GM18507 (cell line): ENCODE measurements at regions not wholly inside any gene's neighbourhood (a gene's known extent, or its start where the extent isn't known, plus 50 kb on each side); places are given as distances from the start of the nearest gene placed in this dataset.
"Not testable (repeated sequence)": the region's sequence is repeated elsewhere in the genome, so short reads cannot be mapped to it uniquely, and the experiment has no call there.

Experiments
- DNase-seq: peaks from one replicate; pipeline ENCODE4 v3.0.0; 2011; ENCODE audit warnings: low read depth; ENCODE audit not compliant: insufficient read length; ENCODE audit errors: extremely low spot score
- FAIRE-seq: peaks from 2 replicates; lab custom pipeline; 2011; peaks lifted over from hg19 to GRCh38; lab: Jason Lieb, UNC

DNA sequence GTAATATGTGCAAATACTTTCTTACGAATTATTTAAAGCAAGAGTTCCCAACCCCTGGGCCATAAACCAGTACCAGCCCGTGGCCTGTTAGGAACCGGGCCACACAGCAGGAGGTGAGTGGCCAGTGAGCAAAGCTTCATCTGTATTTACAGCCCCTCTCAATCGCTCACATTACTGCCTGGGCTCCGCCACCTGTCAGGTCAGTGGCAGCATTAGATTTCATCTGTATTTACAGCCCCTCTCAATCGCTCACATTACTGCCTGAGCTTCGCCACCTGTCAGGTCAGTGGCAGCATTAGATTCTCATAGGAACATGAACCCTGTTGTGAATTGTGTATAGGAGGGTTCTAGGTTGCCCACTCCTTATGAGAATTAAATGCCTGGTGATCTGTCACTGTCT is 142.0 kb downstream of the RNASET2 start:
- DNase-seq: no peak
- no peak for FAIRE-seq

DNA sequence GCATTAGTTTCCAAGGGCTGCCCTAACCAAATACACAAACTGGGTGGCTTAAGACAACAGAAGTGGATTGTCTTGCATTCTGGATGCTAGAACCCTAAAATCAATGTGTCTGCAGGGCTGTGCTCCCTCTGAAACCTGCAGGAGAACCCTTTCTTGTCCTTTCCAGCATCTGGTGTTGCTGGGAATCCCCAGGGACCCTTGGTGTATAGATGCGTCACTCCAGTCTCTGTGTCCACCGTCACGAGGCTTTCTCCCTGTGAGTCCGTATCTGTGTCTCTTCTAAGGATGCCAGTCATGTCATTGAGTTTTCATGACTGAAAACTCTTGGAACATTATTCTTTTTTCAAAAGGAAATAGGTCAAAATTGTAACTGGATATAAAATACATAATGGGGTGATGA is 142.9 kb downstream of the RNASET2 start:
- no peak for FAIRE-seq
- no peak for DNase-seq

DNA sequence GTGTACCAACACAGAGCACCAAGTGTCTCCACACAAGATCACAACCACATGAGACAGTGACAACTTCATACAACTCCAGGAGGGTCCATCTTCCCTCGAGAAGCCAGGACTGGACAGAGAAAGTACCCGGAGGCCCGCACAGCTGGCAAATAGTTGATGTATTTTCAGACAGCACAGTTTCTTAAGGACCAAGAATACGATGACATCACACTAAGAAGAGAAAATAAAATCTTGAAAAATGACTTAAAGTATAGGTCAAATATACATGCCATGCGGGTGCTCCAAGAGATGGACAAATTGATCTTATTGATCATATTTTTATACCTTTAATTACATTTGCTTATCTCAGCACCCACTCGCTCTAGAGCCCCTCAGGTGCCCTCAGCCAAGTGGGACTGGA is 145.5 kb downstream of the RNASET2 start:
- DNase-seq (no peak), FAIRE-seq (no peak)

DNA sequence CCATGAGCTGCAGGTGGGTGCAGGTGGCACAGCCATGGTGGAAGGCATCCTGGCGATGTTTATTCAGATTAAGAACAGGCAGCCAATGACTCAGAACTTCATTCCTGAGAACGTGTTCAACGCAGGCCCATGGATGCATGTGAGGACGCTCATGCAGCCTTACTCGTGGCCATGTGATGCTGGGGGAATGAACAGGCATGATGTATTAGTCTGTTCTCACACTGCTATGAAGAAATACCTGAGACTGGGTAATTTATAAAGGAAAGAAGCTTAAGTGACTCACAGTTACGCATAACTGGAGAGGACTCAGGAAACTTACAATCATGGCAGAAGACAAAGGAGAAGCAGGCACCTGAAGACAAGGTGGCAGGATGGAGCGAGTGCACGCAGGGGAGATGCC is 146.6 kb downstream of the RNASET2 start:
- DNase-seq: no peak
- FAIRE-seq: no peak

DNA sequence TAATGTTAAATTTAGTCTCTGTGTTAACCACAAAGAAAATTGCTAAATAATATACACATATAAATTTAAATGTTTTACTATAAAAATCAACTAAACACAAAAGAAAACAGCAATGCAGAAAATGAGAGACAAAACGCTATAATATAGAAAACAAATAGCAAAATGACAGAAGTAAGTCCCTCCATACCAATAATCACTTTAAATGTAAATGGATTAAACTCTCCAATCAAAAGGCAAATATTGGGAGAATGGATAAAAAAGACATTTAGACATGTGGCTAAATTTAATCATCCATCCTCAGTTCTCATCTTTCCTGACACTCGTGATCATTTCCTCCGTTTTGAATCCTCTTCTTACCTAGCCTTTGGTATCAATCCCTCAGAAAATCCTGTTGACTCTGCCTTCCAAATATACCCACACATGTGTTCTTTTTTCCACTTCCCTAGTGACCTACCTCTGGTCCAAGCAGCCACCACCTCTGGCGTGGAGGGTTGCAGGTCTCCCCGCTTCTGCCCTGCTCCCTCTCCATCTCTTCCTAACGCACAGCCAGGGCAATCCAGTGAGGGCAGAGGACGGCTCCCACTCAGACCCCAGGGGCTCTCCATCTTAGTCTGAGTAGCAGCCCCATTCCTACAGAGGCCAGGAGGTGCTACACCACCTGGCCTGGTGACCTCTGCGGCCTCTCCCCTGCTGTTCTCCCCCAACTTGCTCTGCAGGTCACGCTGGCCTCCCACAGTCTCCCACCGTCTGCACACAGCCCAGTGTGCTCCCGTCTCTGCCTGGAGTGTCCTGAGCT is 149.2 kb downstream of the RNASET2 start:
- DNase-seq (no peak), FAIRE-seq (no peak)

DNA sequence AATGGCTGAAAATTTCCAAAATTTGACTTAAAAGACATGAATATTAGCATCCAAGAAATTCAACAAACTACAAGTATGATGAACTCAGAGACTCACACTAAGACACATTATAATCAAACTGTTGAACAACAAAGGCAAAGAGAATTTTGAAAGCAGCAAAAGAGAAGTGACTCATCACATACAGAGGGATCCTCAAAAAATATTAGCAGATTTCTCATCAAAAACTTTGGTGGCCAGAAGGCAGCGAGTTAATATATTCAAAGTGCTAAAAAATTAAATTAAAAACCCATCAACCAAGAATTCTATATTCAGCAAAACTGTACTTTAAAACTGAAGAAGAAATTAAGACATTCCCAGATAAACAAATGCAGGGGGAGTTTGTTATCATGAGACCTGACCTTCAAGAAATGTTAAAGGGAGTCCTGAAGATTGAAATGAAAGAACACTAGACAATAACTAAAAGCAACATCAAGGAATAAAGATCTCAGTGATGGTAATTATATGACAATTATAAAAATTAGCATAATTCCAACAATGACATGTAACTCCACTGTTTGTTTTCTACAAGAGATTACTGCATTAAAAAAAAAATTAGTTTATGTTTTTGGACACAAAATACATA is 150.0 kb downstream of the RNASET2 start:
- no peak for DNase-seq

DNA sequence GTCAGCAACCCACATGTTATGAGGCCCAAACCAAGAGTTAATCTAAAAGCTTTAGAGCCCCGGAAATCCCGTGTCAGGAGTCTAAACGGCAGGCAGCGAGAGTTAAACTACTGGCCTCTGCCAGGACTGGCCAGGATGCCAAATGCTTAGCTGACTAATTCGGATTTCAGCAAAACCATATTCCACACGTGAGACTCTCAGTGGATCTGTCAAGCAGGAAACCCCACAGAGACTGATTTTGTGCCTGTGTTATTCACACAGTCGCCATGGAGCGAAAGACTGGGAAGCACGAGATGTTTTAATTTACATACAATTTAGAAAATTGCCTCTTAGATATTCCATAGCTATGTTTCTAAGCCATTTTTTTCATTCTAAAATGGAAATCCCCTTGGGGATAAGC is 152.9 kb downstream of the RNASET2 start:
- no peak for FAIRE-seq

More for the DNA sequence above, 150.0 kb downstream of the RNASET2 start:
- FAIRE-seq: no peak

DNA sequence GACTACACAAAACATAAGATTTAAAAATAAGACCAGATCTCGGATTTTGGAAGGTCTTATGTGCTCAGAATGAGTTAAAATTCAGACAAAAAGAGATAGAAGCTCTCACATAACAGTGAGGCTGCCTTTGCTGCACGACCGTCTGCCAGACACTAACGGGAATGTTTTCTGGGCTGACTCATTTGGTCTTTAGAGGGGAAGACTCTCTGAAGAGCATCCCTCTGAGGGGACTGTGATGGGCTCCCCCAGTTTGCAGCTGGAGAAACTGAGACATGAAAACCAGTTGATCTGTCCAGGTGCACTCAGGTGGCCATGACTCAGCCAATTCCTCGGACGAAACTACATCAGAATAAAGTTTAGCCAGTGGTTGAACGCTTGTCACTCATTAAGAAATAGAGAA is 153.9 kb downstream of the RNASET2 start:
- FAIRE-seq (no peak), DNase-seq (no peak)

More for the DNA sequence above, 152.9 kb downstream of the RNASET2 start:
- no peak for DNase-seq

DNA sequence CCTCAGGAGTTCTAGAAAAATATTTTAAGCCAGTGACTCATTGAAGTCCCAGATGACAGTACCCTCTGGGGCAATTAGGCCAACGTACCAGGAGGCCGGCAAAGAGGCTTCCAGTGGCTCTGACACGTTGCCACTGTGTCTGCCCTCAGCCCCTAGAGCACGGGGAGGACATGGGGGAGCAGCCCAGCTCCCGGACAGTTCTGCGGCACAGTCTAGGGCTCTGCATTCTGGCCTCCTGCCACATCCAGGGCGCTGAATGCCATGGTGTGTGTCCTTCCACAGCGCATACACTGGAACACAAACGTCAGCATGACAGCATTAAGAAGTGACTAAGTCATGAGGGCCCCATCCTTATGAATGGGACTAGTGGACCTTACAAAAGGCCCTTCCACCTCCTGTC is 156.2 kb downstream of the RNASET2 start:
- no peak for FAIRE-seq
- DNase-seq: no peak

DNA sequence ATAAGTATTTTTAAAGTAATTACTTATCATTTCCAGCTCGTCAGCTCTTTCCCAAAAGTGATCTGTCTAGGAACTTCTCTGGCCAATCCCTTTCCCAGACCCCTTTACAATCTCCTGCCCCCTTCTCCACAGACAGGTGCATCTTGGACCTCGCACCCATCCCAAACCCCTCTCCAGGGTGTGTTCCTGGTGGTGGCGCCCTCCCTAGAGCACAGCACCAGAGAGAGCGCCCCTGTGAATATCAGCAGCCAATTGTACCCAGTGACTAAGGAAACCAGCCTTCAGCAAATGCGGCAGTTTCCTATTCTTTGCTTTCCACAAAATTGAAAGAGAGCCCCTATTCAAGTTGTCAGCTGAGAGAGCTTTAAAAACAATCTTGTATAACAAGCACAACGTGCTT is 157.7 kb downstream of the RNASET2 start:
- FAIRE-seq: no peak

DNA sequence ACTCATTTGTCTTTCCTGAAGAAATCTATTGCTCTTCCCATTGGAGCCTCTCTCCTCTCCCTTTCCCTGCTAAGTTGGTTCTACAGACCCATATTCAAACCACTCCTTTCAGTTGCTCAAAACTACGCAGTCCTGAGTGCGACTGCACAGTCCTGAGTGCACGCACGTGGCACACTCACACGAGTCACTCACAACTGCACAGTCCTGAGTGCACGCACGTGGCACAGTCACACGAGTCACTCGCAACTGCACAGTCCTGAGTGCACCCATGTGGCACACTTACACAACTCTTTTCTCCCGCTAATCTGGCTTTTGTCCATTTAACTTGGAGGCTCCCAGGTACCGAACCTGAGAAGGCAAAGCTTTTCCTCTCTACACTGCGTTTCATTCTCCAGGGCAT is 159.7 kb downstream of the RNASET2 start:
- DNase-seq (no peak), FAIRE-seq (no peak)

More for the DNA sequence above, 157.7 kb downstream of the RNASET2 start:
- DNase-seq: no peak

DNA sequence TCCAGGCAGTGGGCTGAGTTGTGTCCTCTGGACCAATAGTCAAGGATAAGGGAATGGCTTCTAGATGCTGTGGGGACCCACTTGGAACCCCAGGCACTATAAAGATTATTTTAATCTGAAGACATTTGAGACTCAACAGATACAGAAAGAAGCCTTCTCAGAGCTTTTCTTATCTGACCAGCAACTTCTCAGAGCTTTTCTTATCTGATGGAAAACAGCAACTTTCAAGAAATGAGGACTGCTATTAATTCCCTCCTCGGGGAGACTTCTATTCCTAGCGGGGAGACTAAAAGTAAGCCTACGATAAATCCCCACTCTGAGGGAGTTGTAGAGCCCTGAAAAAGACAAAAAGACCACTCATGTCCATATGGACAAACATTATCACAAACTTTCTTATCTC is 160.5 kb downstream of the RNASET2 start:
- DNase-seq (no peak), FAIRE-seq (no peak)

DNA sequence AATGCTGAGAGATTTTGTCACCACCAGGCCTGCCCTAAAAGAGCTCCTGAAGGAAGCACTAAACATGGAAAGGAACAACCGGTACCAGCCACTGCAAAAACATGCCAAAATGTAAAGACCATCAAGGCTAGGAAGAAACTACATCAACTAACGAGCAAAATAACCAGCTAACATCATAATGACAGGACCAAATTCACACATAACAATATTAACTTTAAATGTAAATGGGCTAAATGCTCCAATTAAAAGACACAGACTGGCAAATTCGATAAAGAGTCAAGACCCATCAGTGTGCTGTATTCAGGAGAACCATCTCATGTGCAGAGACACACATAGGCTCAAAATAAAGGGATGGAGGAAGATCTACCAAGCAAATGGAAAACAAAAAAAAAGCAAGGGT is 163.8 kb upstream of the RPS6KA2 start:
- FAIRE-seq, DNase-seq: not testable (repeated sequence)

DNA sequence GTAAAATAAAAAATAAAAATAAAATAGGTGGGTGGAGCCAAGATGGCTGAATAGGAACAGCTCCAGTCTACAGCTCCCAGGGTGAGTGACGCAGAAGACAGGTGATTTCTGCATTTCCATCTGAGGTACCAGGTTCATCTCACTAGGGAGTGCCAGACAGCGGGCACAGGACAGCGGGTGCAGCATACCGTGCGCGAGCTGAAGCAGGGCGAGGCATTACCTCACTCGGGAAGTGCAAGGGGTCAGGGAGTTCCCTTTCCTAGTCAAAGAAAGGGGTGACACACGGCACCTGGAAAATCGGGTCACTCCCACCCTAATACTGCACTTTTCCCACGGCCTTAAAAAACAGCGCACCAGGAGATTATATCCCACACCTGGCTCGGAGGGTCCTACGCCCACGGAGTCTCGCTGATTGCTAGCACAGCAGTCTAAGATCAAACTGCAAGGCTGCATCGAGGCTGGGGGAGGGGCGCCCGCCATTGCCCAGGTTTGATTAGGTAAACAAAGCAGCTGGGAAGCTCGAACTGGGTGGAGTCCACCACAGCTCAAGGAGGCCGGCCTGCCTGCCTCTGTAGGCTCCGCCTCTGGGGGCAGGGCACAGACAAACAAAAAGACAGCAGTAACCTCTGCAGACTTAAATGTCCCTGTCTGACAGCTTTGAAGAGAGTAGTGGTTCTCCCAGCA is 161.9 kb upstream of the RPS6KA2 start:
- FAIRE-seq, DNase-seq: not testable (repeated sequence)

DNA sequence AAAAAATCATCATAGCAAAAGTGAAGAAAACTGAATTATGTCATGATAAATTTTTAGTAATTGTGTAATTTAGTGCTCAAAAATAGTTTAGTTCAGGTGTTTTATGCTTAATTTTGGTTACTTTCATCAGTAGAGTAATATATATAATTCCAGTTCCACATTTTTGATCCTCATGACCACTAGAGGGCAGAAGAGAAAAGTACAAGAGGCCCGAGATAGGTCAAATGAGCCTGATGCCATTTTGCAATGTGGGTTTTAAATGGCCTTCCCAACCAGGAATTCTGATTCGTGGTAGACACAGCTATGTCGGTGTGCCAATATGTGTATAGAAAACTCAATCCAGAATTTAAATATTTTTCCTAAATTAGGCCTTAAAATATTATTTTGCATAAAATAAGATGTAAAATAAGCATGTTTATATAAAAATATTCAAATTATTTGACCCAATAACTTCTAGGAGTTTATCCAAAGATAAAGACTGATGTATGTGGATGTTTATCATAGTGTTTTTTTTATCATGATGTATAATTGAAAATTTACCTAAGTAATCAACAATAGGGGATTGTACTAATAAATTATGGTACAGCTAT is 159.7 kb upstream of the RPS6KA2 start:
- DNase-seq (peak; percentile 37), FAIRE-seq (peak; percentile 78)

DNA sequence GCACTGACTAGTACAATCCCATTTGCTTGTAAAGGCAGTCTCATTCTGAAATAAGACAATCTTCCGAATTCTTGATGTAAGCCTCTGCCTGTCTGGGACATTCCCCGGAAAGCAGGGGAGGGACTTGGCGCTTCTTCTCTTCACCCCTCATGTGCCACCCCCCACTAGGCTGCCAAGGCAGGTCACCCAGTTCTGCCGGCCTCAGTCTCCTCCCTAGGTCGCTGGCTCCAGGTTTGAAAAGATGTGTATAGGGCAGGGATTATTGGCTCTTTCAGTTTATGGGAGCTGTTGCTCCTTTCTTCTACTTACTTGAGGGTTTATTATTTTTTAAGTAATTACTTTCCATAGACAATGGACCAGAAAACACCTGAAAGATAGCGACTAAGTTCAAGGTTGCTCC is 158.1 kb upstream of the RPS6KA2 start:
- FAIRE-seq (no peak), DNase-seq (no peak)

DNA sequence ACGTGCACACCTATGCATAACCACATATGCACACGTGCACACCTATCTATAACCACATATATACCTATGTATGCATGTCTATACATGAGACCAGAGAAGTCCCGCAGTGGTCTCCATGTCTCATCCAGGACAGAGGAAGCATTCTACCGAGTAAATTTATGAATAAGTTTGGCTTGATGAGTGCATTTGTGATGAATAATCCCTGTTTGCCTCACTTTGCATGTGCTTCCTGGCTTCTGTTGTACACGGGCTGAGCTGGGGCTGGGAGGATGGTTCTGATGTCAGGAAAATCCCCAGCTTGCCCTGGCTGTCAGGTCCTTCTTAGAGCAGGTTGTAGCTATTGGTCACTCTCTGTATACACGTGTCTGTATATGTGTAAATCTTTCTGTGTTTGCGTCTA is 157.6 kb upstream of the RPS6KA2 start:
- FAIRE-seq (no peak), DNase-seq (no peak)

DNA sequence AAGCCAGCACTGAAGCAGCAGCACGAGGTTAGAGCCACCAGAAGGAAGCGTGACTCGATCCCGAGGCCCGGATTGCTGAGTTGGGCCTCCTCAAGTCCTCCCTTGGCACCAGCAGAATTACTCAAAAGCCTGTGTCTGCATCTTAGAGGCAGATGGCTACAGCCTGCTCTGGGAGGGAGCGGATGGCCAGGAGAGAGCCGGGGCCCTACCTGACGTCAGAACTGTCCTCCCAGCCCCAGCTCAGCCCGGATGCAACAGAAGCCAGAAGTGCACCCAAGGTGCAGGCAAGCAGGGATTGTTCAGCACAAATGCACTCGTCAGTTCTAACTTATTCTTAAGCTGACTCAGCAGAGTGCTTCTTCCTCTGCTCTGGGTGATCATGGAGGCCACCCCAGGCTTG is 155.5 kb upstream of the RPS6KA2 start:
- DNase-seq (no peak), FAIRE-seq (no peak)

DNA sequence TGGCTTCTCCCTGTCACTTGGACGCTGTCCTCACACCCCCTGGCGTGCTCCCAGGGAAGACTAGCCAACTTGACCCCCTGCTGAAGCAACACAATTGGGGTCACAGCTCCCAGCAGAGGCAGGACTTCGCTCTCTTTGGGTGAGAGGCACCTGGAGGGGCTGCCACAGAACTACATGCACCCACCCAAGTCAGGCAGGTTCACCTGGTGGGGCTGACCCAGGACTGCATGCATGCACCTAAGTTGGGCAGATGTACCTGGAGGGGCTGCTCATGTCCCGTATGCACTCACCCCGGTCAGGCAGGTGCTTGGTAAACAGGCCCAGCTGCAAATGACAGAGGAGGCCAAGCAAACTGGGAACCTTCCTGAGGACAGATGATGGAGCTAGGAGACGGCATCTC is 154.3 kb upstream of the RPS6KA2 start:
- DNase-seq (no peak), FAIRE-seq (no peak)

DNA sequence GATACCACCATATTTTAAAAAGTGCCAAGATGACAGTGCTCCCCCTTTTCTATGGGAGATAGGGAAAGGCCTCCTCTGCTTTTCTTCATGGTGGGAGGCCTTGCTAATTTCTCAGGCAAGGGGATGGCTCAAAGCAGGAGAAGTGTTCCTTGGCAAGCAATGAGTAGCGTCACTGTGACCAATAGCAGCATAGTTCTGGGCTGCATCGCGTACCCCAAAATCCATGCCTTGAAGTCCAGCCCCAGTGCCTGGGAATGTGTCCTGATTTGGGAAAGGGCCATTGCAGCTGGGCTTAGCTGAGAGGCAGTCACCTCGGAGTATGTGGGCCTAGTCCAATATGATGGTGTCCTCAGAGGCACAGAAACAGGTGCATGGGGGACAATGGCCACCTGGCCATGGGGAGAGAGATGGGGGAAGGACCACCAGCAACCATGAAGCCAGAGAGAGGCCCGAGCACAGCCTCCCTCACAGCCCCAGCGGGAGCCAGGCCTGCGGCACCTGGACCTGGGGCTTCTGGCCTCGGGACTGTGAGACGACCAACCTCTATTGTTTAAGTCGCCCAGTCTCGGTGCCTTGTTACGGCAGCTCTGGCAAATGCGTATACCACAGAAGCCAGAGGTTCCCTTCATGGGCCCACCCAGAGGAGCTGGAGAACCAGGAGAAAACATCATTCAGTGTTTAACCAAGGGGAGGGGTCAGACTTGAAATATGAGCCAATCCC is 153.1 kb upstream of the RPS6KA2 start:
- FAIRE-seq (no peak), DNase-seq (no peak)
